Right renal pelvis (tissue), 4 donors: ENCODE measurements at regions not wholly inside any gene's neighbourhood (a gene's known extent, or its start where the extent isn't known, plus 50 kb on each side); places are given as distances from the start of the nearest gene placed in this dataset.

Experiments
- DNase-seq, 4 donors: peaks; one replicate each; pipeline ENCODE4 v3.0.0-alpha.2; 2013; ENCODE audit warnings: low read depth in 4 of 4, low spot score in 3 of 4, missing footprints in 1 of 4

GRCh38 chr9:13513716-13514444, 234.4 kb upstream of the MPDZ start:
- DNase-seq: peak in 1 of 4 donors; percentile 13

- peak; percentile 8 to 40 (median 20) for DNase-seq
Observed at GRCh38 chr9:13513286-13513685, 233.8 kb upstream of the MPDZ start.

- no peak for DNase-seq
Observed at GRCh38 chr9:13508681-13509080, 229.2 kb upstream of the MPDZ start.

- no peak for DNase-seq
Observed at GRCh38 chr9:13508086-13508485, 228.6 kb upstream of the MPDZ start.

- no peak for DNase-seq
Observed at GRCh38 chr9:13505797-13506196, 226.3 kb upstream of the MPDZ start.

GRCh38 chr9:13503599-13503998, 224.1 kb upstream of the MPDZ start:
- no peak for DNase-seq

- no peak for DNase-seq
Observed at GRCh38 chr9:13502484-13502883, 223.0 kb upstream of the MPDZ start.

- DNase-seq: no peak
Observed at GRCh38 chr9:13501018-13501417, 221.5 kb upstream of the MPDZ start.

- DNase-seq: no peak
Observed at GRCh38 chr9:13500034-13500433, 220.5 kb upstream of the MPDZ start.

- DNase-seq: no peak
Observed at GRCh38 chr9:13493697-13494096, 214.2 kb upstream of the MPDZ start.

- no peak for DNase-seq
Observed at GRCh38 chr9:13491493-13492424, 212.3 kb upstream of the MPDZ start.

GRCh38 chr9:13491138-13491492, 211.6 kb upstream of the MPDZ start:
- DNase-seq: no peak

GRCh38 chr9:13487936-13488335, 208.4 kb upstream of the MPDZ start:
- peak in 1 of 4 donors; percentile 10 for DNase-seq

GRCh38 chr9:13487498-13487897, 208.0 kb upstream of the MPDZ start:
- no peak for DNase-seq

GRCh38 chr9:13487071-13487470, 207.6 kb upstream of the MPDZ start:
- DNase-seq: no peak

GRCh38 chr9:13485068-13485596, 205.6 kb upstream of the MPDZ start:
- no peak for DNase-seq

- no peak for DNase-seq
Observed at GRCh38 chr9:13484186-13484585, 204.7 kb upstream of the MPDZ start.

- no peak for DNase-seq
Observed at GRCh38 chr9:13481274-13481673, 201.8 kb upstream of the MPDZ start.

- no peak for DNase-seq
Observed at GRCh38 chr9:13480693-13481092, 201.2 kb upstream of the MPDZ start.

- no peak for DNase-seq
Observed at GRCh38 chr9:13479096-13479495, 199.6 kb upstream of the MPDZ start.

GRCh38 chr9:13478639-13479038, 199.1 kb upstream of the MPDZ start:
- DNase-seq: no peak

- DNase-seq: no peak
Observed at GRCh38 chr9:13478160-13478559, 198.7 kb upstream of the MPDZ start.
